Ovary (tissue), 7 donors: ENCODE measurements at regions not wholly inside any gene's neighbourhood (a gene's known extent, or its start where the extent isn't known, plus 50 kb on each side); places are given as distances from the start of the nearest gene placed in this dataset.
"Not testable (repeated sequence)": the region's sequence is repeated elsewhere in the genome, so short reads cannot be mapped to it uniquely, and the experiment has no call there.

Experiments used
- DNase-seq, 5 donors: peaks; one replicate each; pipeline ENCODE4 v3.0.0-alpha.2; 2019 to 2020
- H3K27ac ChIP-seq, 2 donors: fragments of 200-600 bp; one replicate each; pipeline versions ENCODE4 v1.5.1 to v1.8.0; 2019 to 2022
- H3K27me3 ChIP-seq: fragments of 200-600 bp; one replicate; pipeline ENCODE4 v1.8.0; 2022
- H3K36me3 ChIP-seq: fragments of 200-600 bp; sonication (generic); one replicate; pipeline ENCODE4 v1.5.1; 2019
- H3K4me1 ChIP-seq: one replicate; pipeline ENCODE4 v1.8.1; 2013; ENCODE audit warnings: mild to moderate bottlenecking, moderate library complexity; ENCODE audit not compliant: insufficient read depth
- H3K4me3 ChIP-seq: fragments of 200-600 bp; sonication (generic); one replicate; pipeline ENCODE4 v1.5.1; 2017
- H3K9me3 ChIP-seq, 2 donors: fragments of 200-600 bp in 1 of 2; sonication (generic) in 1 of 2; one replicate each; pipeline versions ENCODE4 v1.5.1 to v1.8.1; 2013 to 2019; ENCODE audit warnings: mild to moderate bottlenecking in 1 of 2, moderate library complexity in 1 of 2
- EP300 ChIP-seq: sonication (generic); formaldehyde crosslinking; IDR thresholded peaks from one replicate; pipeline ENCODE4 v1.6.1; 2017; ENCODE audit warnings: antibody characterized with exemption
- POLR2A ChIP-seq: fragments of 450-650 bp; IDR thresholded peaks from one replicate; pipeline ENCODE4 v1.6.1; 2017; ENCODE audit warnings: antibody characterized with exemption, mild to moderate bottlenecking, moderate library complexity
- WGBS, 3 donors: extraction: QIAGEN DNeasy Blood & Tissue Kit in 1 of 3; methylation state at CpG; one replicate each; pipeline versions ENCODE4 v1.1.5 to v1.1.7; 2013 to 2017; 5-methylcytosine and 5-hydroxymethylcytosine counted together
- intact Hi-C, 4 donors: fragments of 100-400 bp; cut with DNase I; formaldehyde crosslinking; loops; one replicate each; pipeline versions ENCODE4 v1.11.0 to v1.15.1; 2022 to 2023
- TF ChIP-seq, protein P1 (sequence below), 3 donors: fragments of 450-650 bp in 2 of 3; fragments of 200-600 bp in 1 of 3; IDR thresholded peaks; one replicate each; pipeline versions ENCODE4 v1.5.1 to v1.8.0; 2016 to 2022; ENCODE audit warnings: antibody characterized with exemption in 3 of 3, mild to moderate bottlenecking in 1 of 3
- donor health status: DM: no; HTN: no; CAD: no; lungs with moderate emphysema.
- donor health status: DM: no; HTN: no; CAD: no.
- donor health status: Bipolar disorder and iron deficiency.
- donor health status: DM: no; HTN: no; CAD: no.
- donor health status: DM: yes; HTN: yes; CAD: no.

DNA sequence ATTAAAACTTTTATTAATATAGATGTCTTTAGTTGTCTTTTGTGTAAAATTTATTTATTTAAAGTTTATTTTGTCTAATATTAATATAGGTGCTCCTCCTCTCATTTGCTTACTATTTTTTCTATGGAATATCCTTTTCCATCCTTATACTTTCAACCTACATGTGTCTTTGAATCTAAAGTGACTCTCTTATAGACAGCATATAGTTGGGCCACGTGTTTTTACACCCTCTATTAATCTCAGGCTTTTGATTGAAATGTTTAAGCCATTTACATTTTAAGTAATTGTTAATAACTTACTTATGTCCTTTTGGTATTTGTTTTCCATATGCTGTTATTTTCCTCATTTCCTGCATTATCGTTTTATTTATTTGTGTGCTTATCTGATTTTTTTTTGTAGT is 74.4 kb upstream of the LRFN5 start:
- no peak for DNase-seq
- no peaks in the 10 kb centered on the region for H3K27me3 ChIP-seq
- intact Hi-C loops: no loop called here
- no peaks in the 10 kb centered on the region for H3K9me3 ChIP-seq
- no peak overlapping the region for H3K27ac ChIP-seq
- no peaks in the 10 kb centered on the region for H3K36me3 ChIP-seq
- no peak overlapping the region for H3K4me3 ChIP-seq
- H3K4me1 ChIP-seq: no peaks in the 10 kb centered on the region
- 77 to 87% (median 83%) methylated on average over 2 of the region's 2 CpGs for WGBS, 3 donors
- TF ChIP-seq POLR2A (no peak), EP300 (no peak)
- TF ChIP-seq, protein P1, sequence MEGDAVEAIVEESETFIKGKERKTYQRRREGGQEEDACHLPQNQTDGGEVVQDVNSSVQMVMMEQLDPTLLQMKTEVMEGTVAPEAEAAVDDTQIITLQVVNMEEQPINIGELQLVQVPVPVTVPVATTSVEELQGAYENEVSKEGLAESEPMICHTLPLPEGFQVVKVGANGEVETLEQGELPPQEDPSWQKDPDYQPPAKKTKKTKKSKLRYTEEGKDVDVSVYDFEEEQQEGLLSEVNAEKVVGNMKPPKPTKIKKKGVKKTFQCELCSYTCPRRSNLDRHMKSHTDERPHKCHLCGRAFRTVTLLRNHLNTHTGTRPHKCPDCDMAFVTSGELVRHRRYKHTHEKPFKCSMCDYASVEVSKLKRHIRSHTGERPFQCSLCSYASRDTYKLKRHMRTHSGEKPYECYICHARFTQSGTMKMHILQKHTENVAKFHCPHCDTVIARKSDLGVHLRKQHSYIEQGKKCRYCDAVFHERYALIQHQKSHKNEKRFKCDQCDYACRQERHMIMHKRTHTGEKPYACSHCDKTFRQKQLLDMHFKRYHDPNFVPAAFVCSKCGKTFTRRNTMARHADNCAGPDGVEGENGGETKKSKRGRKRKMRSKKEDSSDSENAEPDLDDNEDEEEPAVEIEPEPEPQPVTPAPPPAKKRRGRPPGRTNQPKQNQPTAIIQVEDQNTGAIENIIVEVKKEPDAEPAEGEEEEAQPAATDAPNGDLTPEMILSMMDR (IDR thresholded peaks at IDR 0.05): no peak

DNA sequence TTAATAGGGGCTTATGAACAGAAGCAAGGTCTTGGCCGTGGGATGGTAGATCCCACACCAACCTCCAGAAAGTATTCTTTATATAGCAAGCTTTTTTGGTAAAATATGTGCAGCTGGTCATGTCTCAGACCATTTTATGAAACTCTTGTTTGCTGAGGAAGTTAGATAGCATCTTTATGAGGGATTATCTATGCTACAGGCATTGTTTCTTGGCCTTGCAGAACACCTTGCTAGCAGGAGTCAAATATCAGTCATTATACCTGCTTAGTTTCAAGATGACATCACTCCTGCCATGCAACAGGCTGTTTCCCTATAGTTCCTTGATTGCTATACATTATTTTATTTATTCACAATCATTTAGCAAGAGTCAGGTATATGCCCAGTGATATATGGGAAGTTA is 84.8 kb upstream of the LRFN5 start:
- intact Hi-C loops: no loop called here
- H3K9me3 ChIP-seq: no peaks in the 10 kb centered on the region
- no peaks in the 10 kb centered on the region for H3K27me3 ChIP-seq
- no peaks in the 10 kb centered on the region for H3K36me3 ChIP-seq
- no peak overlapping the region for H3K27ac ChIP-seq
- no peaks in the 10 kb centered on the region for H3K4me1 ChIP-seq
- 78 to 92% (median 81%) methylated on average over 1 of the region's 1 CpG for WGBS, 3 donors
- TF ChIP-seq POLR2A (no peak), EP300 (no peak)
- TF ChIP-seq, protein P1 (IDR thresholded peaks at IDR 0.05): no peak
- no peak overlapping the region for H3K4me3 ChIP-seq
- no peak for DNase-seq

DNA sequence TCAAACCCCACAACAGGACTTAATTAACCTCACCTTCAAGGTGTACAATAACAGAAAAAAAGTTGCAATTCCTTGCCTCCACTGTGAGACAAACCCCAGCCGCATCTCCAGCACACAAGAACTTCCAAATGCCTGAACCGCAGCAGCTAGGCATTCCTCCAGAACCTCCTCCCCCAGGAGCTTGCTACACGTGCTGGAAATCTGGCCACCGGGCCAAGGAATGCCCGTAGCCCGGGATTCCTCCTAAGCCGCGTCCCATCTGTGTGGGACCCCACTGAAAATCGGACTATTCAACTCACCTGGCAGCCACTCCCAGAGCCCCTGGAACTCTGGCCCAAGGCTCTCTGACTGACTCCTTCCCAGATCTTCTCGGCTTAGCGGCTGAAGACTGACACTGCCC is 88.6 kb upstream of the LRFN5 start:
- DNase-seq, H3K27me3 ChIP-seq, H3K4me1 ChIP-seq, H3K36me3 ChIP-seq, intact Hi-C loops, H3K9me3 ChIP-seq, H3K4me3 ChIP-seq, H3K27ac ChIP-seq: not testable (repeated sequence)
- 84 to 96% (median 92%) methylated on average over 8 to 11 of the region's 11 CpGs for WGBS, 3 donors

DNA sequence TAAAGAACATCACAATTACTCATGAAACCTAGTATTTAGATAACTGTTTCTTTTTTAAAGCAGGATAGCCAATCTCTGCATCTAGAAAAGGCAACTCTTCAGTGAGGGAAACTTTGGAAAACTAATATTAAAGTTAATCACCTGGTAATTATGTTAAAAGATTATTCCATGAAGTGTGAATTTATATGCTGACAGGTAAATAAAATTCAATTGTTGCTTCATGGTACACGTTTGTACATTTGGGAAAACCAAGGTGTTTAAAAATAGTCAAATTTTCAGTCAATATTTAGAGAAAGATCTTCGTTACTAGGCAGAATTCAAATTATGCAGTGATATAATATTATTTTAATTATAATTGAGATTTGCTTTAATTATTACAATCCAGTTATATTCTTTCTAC is 100.1 kb upstream of the LRFN5 start:
- Histone ChIP-seq H3K4me1 (no peaks in the 10 kb centered on the region), H3K36me3 (no peaks in the 10 kb centered on the region), H3K9me3 (no peaks in the 10 kb centered on the region), H3K27ac (no peak overlapping the region), H3K27me3 (no peaks in the 10 kb centered on the region), H3K4me3 (no peak overlapping the region)
- TF ChIP-seq POLR2A (no peak), EP300 (no peak)
- TF ChIP-seq, protein P1 (IDR thresholded peaks at IDR 0.05): no peak
- 71 to 75% (median 72%) methylated on average over 2 of the region's 2 CpGs for WGBS, 3 donors
- intact Hi-C loops: no loop called here
- DNase-seq: no peak

DNA sequence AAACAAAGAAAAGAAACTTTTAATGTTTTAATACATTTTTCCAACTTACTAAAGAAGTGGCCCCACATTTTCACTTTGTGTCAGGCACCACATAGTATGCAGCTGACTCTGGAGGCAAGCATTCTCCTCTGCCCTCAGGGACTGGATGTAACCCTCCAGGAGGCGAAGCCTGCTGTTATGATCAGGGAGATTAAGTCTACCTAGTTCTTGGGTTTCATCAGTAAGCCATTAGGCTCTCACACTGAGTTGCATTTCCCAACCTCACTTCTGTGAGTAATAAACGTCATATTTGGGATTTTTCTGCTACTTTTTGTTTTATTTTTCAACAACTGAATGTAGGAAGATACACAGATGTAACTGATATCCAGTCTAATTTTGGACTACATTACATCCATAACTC is 101.2 kb upstream of the LRFN5 start:
- no peak for DNase-seq
- 54 to 73% (median 72%) methylated on average over 2 of the region's 2 CpGs for WGBS, 3 donors
- Histone ChIP-seq H3K27me3 (no peaks in the 10 kb centered on the region), H3K27ac (no peak overlapping the region), H3K4me3 (no peak overlapping the region), H3K4me1 (no peaks in the 10 kb centered on the region), H3K9me3 (no peaks in the 10 kb centered on the region), H3K36me3 (no peaks in the 10 kb centered on the region)
- TF ChIP-seq EP300 (no peak), POLR2A (no peak)
- TF ChIP-seq, protein P1 (IDR thresholded peaks at IDR 0.05): no peak
- intact Hi-C loops: no loop called here
